Adrenal gland (tissue), 9 donors: ENCODE measurements at regions not wholly inside any gene's neighbourhood (a gene's known extent, or its start where the extent isn't known, plus 50 kb on each side); places are given as distances from the start of the nearest gene placed in this dataset.

ENCODE experiments used
- DNase-seq, 7 donors: peaks; one replicate each; pipeline ENCODE4 v3.0.0-alpha.2; 2019 to 2020
- H3K27ac ChIP-seq, 5 donors: fragments of 200-600 bp; sonication (generic) in 4 of 5; 1 replicate in 3 of 5; 2 replicates in 2 of 5; pipeline versions ENCODE4 v1.5.1 to v1.8.0; 2016 to 2020; ENCODE audit warnings: mild to moderate bottlenecking in 1 of 5
- H3K27me3 ChIP-seq: fragments of 200-600 bp; 2 replicates; pipeline ENCODE4 v1.8.0; 2021
- H3K36me3 ChIP-seq, 2 donors: fragments of 200-600 bp; replicated peaks in 1 of 2; 1 replicate in 1 of 2; 2 replicates in 1 of 2; pipeline versions ENCODE4 v1.5.1 to v1.8.0; 2018 to 2022
- H3K4me1 ChIP-seq, 2 donors: fragments of 200-600 bp; replicated peaks in 1 of 2; 1 replicate in 1 of 2; 2 replicates in 1 of 2; pipeline versions ENCODE4 v1.5.1 to v1.8.0; 2018 to 2021
- H3K4me3 ChIP-seq, 4 donors: fragments of 200-600 bp; sonication (generic) in 3 of 4; one replicate each; pipeline ENCODE4 v1.5.1; 2016 to 2018
- H3K9me3 ChIP-seq, 3 donors: fragments of 200-600 bp; sonication (generic) in 1 of 3; replicated peaks in 1 of 3; 1 replicate in 2 of 3; 2 replicates in 1 of 3; pipeline versions ENCODE4 v1.5.1 to v1.8.0; 2016 to 2021
- CTCF ChIP-seq, 6 experiments: fragments of 450-650 bp in 4 of 6; fragments of 200-600 bp in 2 of 6; sonication (generic) in 1 of 6; IDR thresholded peaks; 1 replicate in 5 of 6; 2 replicates in 1 of 6; pipeline versions ENCODE4 v1.5.1 to v1.8.0; 2016 to 2021; ENCODE audit warnings: antibody characterized with exemption in 6 of 6, mild to moderate bottlenecking in 2 of 6, moderate library complexity in 1 of 6
- POLR2A ChIP-seq, 2 donors: fragments of 450-650 bp; IDR thresholded peaks; one replicate each; pipeline ENCODE4 v1.6.1; 2017; ENCODE audit warnings: antibody characterized with exemption in 2 of 2, mild to moderate bottlenecking in 2 of 2, moderate library complexity in 1 of 2
- WGBS, 4 donors: extraction: QIAGEN DNeasy Blood & Tissue Kit in 2 of 4; methylation state at CpG; one replicate each; pipeline versions ENCODE4 v1.1.5 to v1.1.7; 2013 to 2017; 5-methylcytosine and 5-hydroxymethylcytosine counted together
- intact Hi-C, 2 donors: fragments of 100-400 bp; cut with DNase I; formaldehyde crosslinking; loops; one replicate each; pipeline versions ENCODE4 v1.14.1 to v1.15.0; 2022 to 2023
- donor health status: healthy with polysubstance abuse.
- donor health status: Bipolar disorder and iron deficiency.
- donor health status: DM: yes; HTN: yes; CAD: no.
- donor health status: DM: no; HTN: no; CAD: no.
- donor health status: DM: no; HTN: no; CAD: no.

- no peak for DNase-seq
- Histone ChIP-seq H3K9me3 (no peaks in the 10 kb centered on the region), H3K4me3 (no peak overlapping the region), H3K27ac (peak overlapping the region in 1 of 5 donors; percentile 32), H3K36me3 (no peaks in the 10 kb centered on the region), H3K4me1 (no peaks in the 10 kb centered on the region), H3K27me3 (no peaks in the 10 kb centered on the region)
- intact Hi-C loops, result no loop called here
- no peak for TF ChIP-seq POLR2A (IDR thresholded peaks at IDR 0.05)
- TF ChIP-seq CTCF (IDR thresholded peaks at IDR 0.05), result no peak
Measured at GRCh38 chr16:64184156-64184555, 937.7 kb downstream of the CDH11 start.

- H3K27me3 ChIP-seq, result no peaks in the 10 kb centered on the region
- H3K4me3 ChIP-seq, result no peak overlapping the region
- WGBS, 4 donors, result 64 to 82% (median 71%) methylated on average over 3 of the region's 3 CpGs
- no peak overlapping the region for H3K27ac ChIP-seq
- peak in 1 of 7 donors; percentile 14 for DNase-seq
- TF ChIP-seq CTCF (IDR thresholded peaks at IDR 0.05), result no peak
- TF ChIP-seq POLR2A (IDR thresholded peaks at IDR 0.05), result no peak
- intact Hi-C loops, result no loop called here
- no peaks in the 10 kb centered on the region for H3K4me1 ChIP-seq
- H3K9me3 ChIP-seq, result peaks cover 0 to 6% (median 0%) of the 10 kb centered on the region in 3 donors
- no peaks in the 10 kb centered on the region for H3K36me3 ChIP-seq
Measured at GRCh38 chr16:64182985-64183384, 938.9 kb downstream of the CDH11 start.

GRCh38 chr16:64181271-64181925 lies 940.5 kb downstream of the CDH11 start:
- TF ChIP-seq CTCF (IDR thresholded peaks at IDR 0.05) (no peak), POLR2A (IDR thresholded peaks at IDR 0.05) (no peak)
- DNase-seq, result no peak
- intact Hi-C loops, result no loop called here
- Histone ChIP-seq H3K4me3 (no peak overlapping the region), H3K9me3 (peaks cover 0 to 9% (median 0%) of the 10 kb centered on the region in 3 donors), H3K27me3 (no peaks in the 10 kb centered on the region), H3K36me3 (no peaks in the 10 kb centered on the region), H3K27ac (no peak overlapping the region), H3K4me1 (no peaks in the 10 kb centered on the region)
- WGBS, 4 donors, result 70 to 74% (median 71%) methylated on average over 4 of the region's 4 CpGs

- no peaks in the 10 kb centered on the region for H3K36me3 ChIP-seq
- no peak for TF ChIP-seq CTCF (IDR thresholded peaks at IDR 0.05)
- no peak for TF ChIP-seq POLR2A (IDR thresholded peaks at IDR 0.05)
- no peak overlapping the region for H3K27ac ChIP-seq
- no peak for DNase-seq
- no peaks in the 10 kb centered on the region for H3K27me3 ChIP-seq
- 85 to 91% (median 89%) methylated on average over 4 of the region's 4 CpGs for WGBS, 4 donors
- no peak overlapping the region for H3K4me3 ChIP-seq
- no peaks in the 10 kb centered on the region for H3K4me1 ChIP-seq
- H3K9me3 ChIP-seq, result peaks cover 0 to 9% (median 0%) of the 10 kb centered on the region in 3 donors
- intact Hi-C loops, result no loop called here
Measured at GRCh38 chr16:64180136-64180900, 941.5 kb downstream of the CDH11 start.
